HG03460 (cell line): ENCODE measurements at regions not wholly inside any gene's neighbourhood (a gene's known extent, or its start where the extent isn't known, plus 50 kb on each side); places are given as distances from the start of the nearest gene placed in this dataset.

ENCODE experiments used
- ATAC-seq: cut with Tn5 transposase; IDR thresholded peaks from one replicate; pipeline ENCODE4 v1.9.1; 2021; ENCODE audit not compliant: unreplicated experiment

GRCh38 chr4:187218705-187219245, 495.1 kb upstream of the FAT1 start:
- no peak for ATAC-seq

GRCh38 chr4:187224560-187224959, 500.9 kb upstream of the FAT1 start:
- no peak for ATAC-seq

- ATAC-seq, result no peak
Observed at GRCh38 chr4:187227907-187228704, 504.4 kb upstream of the FAT1 start.

GRCh38 chr4:187232196-187232595, 508.5 kb upstream of the FAT1 start:
- ATAC-seq, result no peak

GRCh38 chr4:187232796-187233195, 509.1 kb upstream of the FAT1 start:
- no peak for ATAC-seq

GRCh38 chr4:187235456-187236170, 512.0 kb upstream of the FAT1 start:
- no peak for ATAC-seq

GRCh38 chr4:187236209-187236890, 512.7 kb upstream of the FAT1 start:
- no peak for ATAC-seq

- no peak for ATAC-seq
Observed at GRCh38 chr4:187238646-187239045, 515.0 kb upstream of the FAT1 start.

GRCh38 chr4:187251896-187252295, 528.2 kb upstream of the FAT1 start:
- no peak for ATAC-seq

GRCh38 chr4:187256897-187257296, 533.2 kb upstream of the FAT1 start:
- ATAC-seq, result no peak

GRCh38 chr4:187258651-187259401, 535.2 kb upstream of the FAT1 start:
- ATAC-seq, result no peak

- ATAC-seq, result no peak
Observed at GRCh38 chr4:187268940-187269339, 545.3 kb upstream of the FAT1 start.

GRCh38 chr4:187270154-187270553, 546.5 kb upstream of the FAT1 start:
- no peak for ATAC-seq

GRCh38 chr4:187271848-187272247, 548.2 kb upstream of the FAT1 start:
- no peak for ATAC-seq

GRCh38 chr4:187274153-187274552, 550.5 kb upstream of the FAT1 start:
- ATAC-seq, result no peak

GRCh38 chr4:187276736-187277408, 553.2 kb upstream of the FAT1 start:
- no peak for ATAC-seq

- no peak for ATAC-seq
Observed at GRCh38 chr4:187283201-187283955, 559.7 kb upstream of the FAT1 start.

- ATAC-seq, result no peak
Observed at GRCh38 chr4:187286525-187286924, 562.9 kb upstream of the FAT1 start.

- no peak for ATAC-seq
Observed at GRCh38 chr4:187289371-187289770, 565.7 kb upstream of the FAT1 start.

- ATAC-seq, result no peak
Observed at GRCh38 chr4:187294861-187295260, 571.2 kb upstream of the FAT1 start.
